ENCODE measurements at regions not wholly inside any gene's neighbourhood (a gene's known extent, or its start where the extent isn't known, plus 50 kb on each side); places are given as distances from the start of the nearest gene placed in this dataset.

DNA sequence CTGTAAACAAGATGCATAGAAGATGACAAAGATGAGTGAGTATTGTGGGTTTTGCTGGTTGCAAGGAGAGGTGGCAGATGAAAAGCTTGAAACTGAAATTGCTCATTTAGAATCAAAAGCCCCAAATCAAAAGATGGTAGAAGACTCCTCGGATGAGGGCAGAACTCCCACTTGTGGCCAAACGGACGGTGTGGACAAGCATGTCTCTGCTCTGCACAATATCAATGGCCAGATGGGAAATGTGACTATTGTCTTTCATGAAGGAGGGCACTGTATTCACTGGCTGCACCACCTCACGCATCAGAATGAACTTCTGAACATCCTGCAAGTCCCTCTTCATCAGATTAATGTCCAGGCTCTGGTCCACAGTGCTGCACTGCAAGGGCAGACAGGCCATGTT lies 541.7 kb downstream of the MTRR start:
- no peak for ATAC-seq
- no peak overlapping the region for H3K4me3 Mint-ChIP-seq
- no peaks in the 10 kb centered on the region for H3K36me3 Mint-ChIP-seq (ENCODE audit: insufficient read depth)
- no peak for DNase-seq
- no peaks in the 10 kb centered on the region for H3K4me1 Mint-ChIP-seq (ENCODE audit: low read depth)
- no peaks in the 10 kb centered on the region for H3K27me3 Mint-ChIP-seq (ENCODE audit: low read depth)
- H3K9me3 Mint-ChIP-seq, result no peaks in the 10 kb centered on the region

DNA sequence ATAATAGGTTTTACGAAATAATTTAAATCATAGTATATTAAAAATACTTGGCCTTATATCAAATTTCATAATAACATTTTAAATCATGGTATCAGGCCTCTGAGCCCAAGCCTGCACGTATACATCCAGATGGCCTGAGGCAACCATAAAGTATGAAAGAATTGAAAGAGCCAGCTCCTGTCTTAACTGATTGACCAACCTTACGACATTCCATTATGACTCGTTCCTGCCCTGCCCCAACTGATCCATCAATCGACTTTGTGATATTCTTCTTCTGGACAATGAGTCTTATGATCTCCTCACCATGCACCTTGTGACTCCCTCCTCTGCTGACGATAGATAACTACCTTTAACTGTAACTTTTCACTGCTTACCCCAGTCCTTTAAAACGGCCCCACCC lies 545.0 kb downstream of the MTRR start:
- Mint-ChIP-seq H3K4me1 (ENCODE audit: low read depth) (no peaks in the 10 kb centered on the region), H3K27me3 (ENCODE audit: low read depth) (peaks cover 4% of the 10 kb centered on the region), H3K4me3 (no peak overlapping the region), H3K9me3 (no peaks in the 10 kb centered on the region), H3K36me3 (ENCODE audit: insufficient read depth) (no peaks in the 10 kb centered on the region)
- ATAC-seq, result no peak
- no peak for DNase-seq

DNA sequence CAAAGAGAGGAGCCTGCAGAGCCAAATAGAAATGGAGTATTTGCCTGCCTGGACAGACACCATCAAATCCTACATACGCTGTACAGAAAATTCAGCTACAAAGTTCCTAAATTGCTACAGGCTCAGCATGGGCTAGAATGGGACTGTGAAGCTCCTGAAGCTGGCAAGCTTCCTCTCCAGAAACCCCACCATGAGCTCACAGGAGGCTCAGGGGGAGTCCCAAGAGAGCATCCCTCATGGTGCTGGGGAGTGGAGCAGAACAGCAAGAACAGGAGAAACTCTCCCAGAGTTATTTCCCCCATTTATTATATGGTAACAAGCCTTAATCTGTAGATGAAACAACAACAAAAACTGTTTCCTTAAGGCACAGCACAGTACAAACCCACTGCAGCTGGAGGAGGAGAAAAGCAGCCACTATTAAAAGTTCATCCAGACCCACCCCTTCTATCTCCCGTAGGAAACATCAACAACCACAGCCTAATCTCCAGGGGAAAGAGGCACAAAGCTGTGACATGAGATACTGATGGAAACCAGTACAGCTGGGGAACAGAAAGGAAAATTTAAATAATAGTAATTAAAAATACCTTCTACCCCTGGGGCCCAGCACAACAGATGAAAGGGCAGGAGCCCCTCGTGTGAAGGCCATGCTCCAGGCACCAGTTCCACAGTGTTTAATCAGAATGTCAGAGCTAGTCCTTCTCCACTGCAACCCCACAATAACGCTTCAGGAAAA lies 548.5 kb downstream of the MTRR start:
- DNase-seq, result no peak
- H3K4me3 Mint-ChIP-seq, result no peak overlapping the region
- H3K9me3 Mint-ChIP-seq, result no peaks in the 10 kb centered on the region

DNA sequence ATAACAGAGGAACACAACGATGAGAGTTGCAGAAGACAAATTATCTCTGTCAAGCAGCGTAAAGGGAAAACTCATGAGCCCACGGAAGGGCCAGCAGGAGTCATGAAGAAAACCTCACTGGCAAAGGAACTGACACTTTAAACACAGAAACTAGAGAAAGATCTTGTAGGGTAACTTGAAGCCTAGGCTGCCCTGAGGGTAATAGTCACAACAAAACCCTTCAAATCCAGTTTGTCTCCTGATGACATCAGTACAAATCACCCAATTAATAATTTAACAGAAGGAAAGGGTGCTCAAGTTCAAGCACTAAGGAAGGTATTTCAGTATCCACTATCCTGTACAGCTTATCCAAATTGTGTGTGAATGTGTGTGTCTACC lies 549.1 kb downstream of the MTRR start:
- no peak overlapping the region for H3K4me3 Mint-ChIP-seq
- peaks cover 4% of the 10 kb centered on the region for H3K27me3 Mint-ChIP-seq (ENCODE audit: low read depth)
- no peaks in the 10 kb centered on the region for H3K9me3 Mint-ChIP-seq
- no peaks in the 10 kb centered on the region for H3K4me1 Mint-ChIP-seq (ENCODE audit: low read depth)
- H3K36me3 Mint-ChIP-seq (ENCODE audit: insufficient read depth), result no peaks in the 10 kb centered on the region
- no peak for ATAC-seq
- DNase-seq, result no peak

More for the DNA sequence above, 548.5 kb downstream of the MTRR start:
- no peak for ATAC-seq
- Mint-ChIP-seq H3K4me1 (ENCODE audit: low read depth) (no peaks in the 10 kb centered on the region), H3K36me3 (ENCODE audit: insufficient read depth) (no peaks in the 10 kb centered on the region), H3K27me3 (ENCODE audit: low read depth) (peaks cover 4% of the 10 kb centered on the region)

DNA sequence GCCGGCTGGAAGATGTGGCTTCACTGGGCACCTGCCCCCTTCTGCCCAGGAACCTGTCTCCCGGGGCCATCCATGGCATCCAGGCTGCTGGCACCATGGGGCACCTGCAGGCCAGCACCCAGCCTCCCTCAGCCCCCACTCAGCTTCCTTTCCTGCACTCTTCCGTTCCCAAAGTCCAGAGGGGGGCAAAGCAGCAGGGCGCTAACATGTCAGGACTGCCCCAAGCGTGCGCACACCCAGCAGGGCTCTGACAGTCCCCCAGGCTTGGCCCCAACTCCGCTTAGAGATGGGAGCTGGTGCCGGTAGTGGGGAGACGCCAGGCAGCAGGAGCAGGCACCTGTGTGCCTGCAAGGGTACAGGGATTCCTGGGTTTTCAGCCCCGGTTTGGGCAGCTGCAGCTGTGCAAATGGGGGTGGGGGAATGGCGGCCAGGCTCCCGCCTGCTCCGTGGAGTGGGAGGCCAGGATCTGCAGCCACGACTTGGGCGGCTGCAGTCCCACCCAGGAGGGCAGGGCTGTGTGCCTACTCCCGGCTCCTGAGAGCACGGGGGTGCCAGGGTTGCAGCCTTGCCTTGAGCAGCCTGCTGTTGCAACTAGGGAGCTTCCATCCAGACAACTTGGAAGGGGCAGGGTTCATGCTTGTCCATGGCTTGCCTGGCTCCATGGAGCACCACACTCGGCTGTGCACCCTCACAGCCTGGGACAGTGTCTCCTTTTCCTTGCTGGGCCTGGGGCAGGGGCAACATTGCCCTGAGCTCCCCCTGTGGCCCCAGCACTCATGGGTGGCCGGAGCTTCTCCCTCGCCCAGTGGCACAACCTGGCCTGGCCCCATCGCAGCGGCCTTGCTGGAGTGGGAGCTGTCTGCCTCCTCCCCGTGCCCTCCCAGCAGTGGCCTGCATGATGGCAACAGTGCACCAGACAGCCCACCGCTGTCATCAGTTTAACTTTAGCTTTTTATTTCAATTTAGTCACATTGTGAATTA lies 561.1 kb downstream of the MTRR start:
- DNase-seq, result no peak
- Mint-ChIP-seq H3K36me3 (ENCODE audit: insufficient read depth) (no peaks in the 10 kb centered on the region), H3K9me3 (no peaks in the 10 kb centered on the region), H3K4me1 (ENCODE audit: low read depth) (no peaks in the 10 kb centered on the region), H3K27me3 (ENCODE audit: low read depth) (no peaks in the 10 kb centered on the region), H3K4me3 (no peak overlapping the region)
- no peak for ATAC-seq

DNA sequence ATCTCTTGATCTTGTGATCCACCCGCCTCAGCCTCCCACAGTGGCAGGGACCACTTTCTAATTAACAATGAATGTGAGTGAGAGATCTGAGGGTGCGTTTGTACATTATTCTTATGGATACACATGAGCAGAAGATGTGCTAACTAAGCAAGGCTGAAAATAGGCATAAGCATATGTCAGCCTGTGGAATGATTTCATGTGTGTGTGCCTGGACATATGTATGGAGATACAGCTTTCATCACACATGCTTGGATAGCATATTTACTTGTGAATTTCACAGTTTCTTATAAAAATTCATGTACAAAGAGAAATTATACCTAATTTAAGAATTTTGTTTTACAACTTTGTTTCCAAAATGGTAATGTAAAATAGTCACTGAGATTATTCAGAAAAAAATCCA lies 565.6 kb downstream of the MTRR start:
- ATAC-seq (no peak), DNase-seq (no peak)
- no peaks in the 10 kb centered on the region for H3K4me1 Mint-ChIP-seq (ENCODE audit: low read depth)
- no peaks in the 10 kb centered on the region for H3K27me3 Mint-ChIP-seq (ENCODE audit: low read depth)
- no peaks in the 10 kb centered on the region for H3K9me3 Mint-ChIP-seq
- no peak overlapping the region for H3K4me3 Mint-ChIP-seq
- no peaks in the 10 kb centered on the region for H3K36me3 Mint-ChIP-seq (ENCODE audit: insufficient read depth)

DNA sequence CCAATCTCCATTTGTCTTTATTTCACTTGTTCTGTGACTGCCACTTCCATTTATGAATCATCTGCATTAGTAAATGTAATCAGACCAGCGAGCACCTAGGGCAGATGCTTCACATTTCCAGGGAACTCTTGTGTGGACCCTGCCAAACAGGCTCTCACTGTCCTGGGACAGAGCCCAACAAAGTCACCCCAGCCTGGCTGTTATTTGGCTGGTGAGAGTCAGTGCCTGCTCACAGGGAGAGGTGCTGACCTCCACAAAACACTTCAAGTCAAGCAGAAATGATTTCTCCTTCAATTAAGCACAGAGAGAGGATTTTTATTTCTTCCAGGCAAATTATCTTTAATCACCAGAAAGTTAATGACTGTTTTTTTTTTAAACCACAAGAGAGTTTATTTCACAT lies 568.0 kb downstream of the MTRR start:
- H3K9me3 Mint-ChIP-seq, result no peaks in the 10 kb centered on the region
- no peaks in the 10 kb centered on the region for H3K4me1 Mint-ChIP-seq (ENCODE audit: low read depth)
- no peak for ATAC-seq
- no peak for DNase-seq
- H3K4me3 Mint-ChIP-seq, result no peak overlapping the region
- H3K27me3 Mint-ChIP-seq (ENCODE audit: low read depth), result no peaks in the 10 kb centered on the region
- H3K36me3 Mint-ChIP-seq (ENCODE audit: insufficient read depth), result peaks cover 1% of the 10 kb centered on the region

DNA sequence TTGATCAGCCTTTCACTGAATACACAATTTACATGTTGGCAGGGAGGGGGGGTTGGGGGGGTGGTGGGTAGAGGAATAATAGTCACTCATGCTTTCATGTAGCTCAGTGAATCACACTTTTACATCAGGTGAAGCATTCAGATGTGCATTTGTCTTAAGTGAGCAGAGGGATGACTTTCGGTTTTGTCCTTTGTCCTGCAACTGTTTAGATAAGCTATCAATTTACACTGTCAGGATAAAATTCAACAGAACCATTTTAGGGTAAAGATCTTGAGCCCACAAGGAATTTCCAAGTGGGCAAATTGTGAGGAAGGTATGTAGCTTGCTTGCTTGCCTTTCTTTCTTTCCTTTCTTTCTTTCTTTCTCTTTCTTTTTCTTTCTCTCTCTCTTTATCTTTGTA lies 576.2 kb downstream of the MTRR start:
- Mint-ChIP-seq H3K4me3 (no peak overlapping the region), H3K36me3 (ENCODE audit: insufficient read depth) (peaks cover 1% of the 10 kb centered on the region), H3K9me3 (peaks cover 3% of the 10 kb centered on the region), H3K27me3 (ENCODE audit: low read depth) (no peaks in the 10 kb centered on the region), H3K4me1 (ENCODE audit: low read depth) (no peaks in the 10 kb centered on the region)
- ATAC-seq (no peak), DNase-seq (no peak)

DNA sequence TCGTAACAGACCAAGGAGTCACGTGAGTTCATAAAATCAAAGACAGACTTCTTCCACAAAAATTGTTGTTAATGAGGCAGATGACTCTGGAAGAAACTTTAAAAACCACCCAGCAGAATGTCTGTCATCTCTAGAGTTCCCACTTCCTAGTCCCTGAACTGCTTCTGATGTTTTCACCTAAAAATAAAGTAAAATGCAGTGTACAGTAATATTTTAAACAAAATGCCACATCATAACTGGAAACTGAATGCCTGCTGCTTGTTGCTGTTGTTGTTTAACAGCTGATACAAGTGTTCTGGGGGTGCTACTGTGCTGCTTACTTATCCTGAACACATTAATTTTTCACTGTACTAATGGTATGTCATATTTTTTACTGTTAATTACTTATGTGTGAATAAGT lies 577.2 kb downstream of the MTRR start:
- no peaks in the 10 kb centered on the region for H3K4me1 Mint-ChIP-seq (ENCODE audit: low read depth)
- no peak overlapping the region for H3K4me3 Mint-ChIP-seq
- H3K9me3 Mint-ChIP-seq, result peaks cover 3% of the 10 kb centered on the region
- DNase-seq, result no peak
- no peaks in the 10 kb centered on the region for H3K27me3 Mint-ChIP-seq (ENCODE audit: low read depth)
- peaks cover 1% of the 10 kb centered on the region for H3K36me3 Mint-ChIP-seq (ENCODE audit: insufficient read depth)
- no peak for ATAC-seq

DNA sequence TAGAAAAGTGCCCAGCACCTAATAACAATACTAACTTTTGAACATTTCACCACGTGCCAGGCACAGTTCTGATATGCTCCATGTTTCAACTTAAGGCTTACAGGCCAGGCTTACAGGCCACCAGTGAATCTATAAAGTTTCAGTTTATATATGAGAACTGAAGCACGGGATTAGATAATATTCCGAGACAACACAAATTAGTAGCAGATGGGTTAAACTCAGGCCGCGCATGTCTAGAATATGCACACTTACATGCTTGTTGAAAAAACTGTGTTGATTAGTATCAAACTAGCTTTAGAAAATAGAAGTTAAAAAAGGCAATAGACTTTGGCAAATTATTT lies 587.9 kb downstream of the MTRR start:
- Mint-ChIP-seq H3K27me3 (ENCODE audit: low read depth) (no peaks in the 10 kb centered on the region), H3K4me3 (peak overlapping the region; percentile 88), H3K36me3 (ENCODE audit: insufficient read depth) (peaks cover 3% of the 10 kb centered on the region), H3K9me3 (no peaks in the 10 kb centered on the region), H3K4me1 (ENCODE audit: low read depth) (peaks cover 8% of the 10 kb centered on the region)
- ATAC-seq (no peak), DNase-seq (no peak)

DNA sequence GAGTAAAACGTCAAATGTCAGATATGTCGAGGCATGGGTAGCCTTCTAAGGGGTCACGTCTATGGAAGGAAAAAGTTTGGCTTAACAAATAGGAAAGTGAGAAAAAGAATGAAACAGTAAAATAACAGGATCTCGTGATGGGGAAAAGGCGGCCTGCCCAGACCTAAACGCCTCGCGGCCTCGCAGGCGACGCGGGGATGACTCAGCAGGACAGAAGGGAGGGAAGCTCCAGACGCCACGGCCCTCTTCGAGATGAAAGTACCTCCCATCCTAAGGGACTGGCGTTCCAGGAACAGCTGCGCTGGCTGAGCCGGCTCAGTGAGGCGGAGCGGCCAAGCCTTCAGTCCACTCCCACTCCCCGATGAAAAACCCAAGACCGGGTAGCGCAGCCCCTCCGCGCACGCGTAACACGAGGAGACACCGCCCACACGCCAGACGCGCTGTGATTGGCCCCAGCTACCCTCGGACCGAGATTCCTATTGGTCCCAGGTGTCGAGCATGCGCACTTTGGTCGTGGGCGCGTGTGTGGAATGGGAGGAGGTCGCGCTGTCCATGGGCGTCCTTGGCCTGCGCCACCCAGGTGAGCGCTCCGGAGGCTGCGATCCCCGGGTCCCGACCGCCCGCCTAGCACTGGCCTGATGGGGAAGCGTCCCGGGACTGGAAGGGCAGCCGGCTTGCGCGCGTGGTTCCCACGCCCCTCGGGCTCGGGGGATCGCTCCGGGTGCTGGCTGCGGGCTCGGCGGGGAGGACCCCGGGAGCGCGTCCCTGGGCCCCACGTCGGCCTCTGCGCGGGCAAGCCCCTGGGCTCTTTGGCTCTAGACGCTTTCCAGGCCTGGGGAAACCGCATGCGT lies 588.5 kb downstream of the MTRR start:
- ATAC-seq, result peak; percentile 94
- peaks cover 3% of the 10 kb centered on the region for H3K36me3 Mint-ChIP-seq (ENCODE audit: insufficient read depth)
- H3K9me3 Mint-ChIP-seq, result no peaks in the 10 kb centered on the region

DNA sequence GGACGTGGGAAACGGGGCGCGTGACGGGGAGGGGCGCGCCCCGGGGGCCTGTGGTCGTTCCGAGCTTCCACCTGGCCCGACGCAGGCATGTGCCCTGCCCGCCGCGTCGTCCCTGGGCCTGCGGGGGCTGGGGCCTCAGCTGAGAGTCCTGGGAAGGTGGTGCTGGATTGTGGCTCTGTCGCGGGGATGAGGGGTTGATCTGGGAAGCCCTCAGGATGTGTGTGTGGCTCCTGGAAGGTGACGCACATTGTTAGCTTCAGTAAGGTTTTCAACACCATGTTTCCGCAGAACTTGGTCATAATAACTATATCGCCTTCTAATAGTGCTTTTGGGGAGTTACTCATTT lies 589.1 kb downstream of the MTRR start:
- Mint-ChIP-seq H3K27me3 (ENCODE audit: low read depth) (no peaks in the 10 kb centered on the region), H3K36me3 (ENCODE audit: insufficient read depth) (peaks cover 3% of the 10 kb centered on the region), H3K9me3 (no peaks in the 10 kb centered on the region), H3K4me1 (ENCODE audit: low read depth) (peaks cover 8% of the 10 kb centered on the region), H3K4me3 (peak overlapping the region; percentile 88)
- peak; percentile 28 to 41 for ATAC-seq
- DNase-seq, result no peak

More for the DNA sequence above, 588.5 kb downstream of the MTRR start:
- Mint-ChIP-seq H3K4me1 (ENCODE audit: low read depth) (peaks cover 8% of the 10 kb centered on the region), H3K4me3 (peak overlapping the region; percentile 88), H3K27me3 (ENCODE audit: low read depth) (no peaks in the 10 kb centered on the region)
- peak; percentile 79 for DNase-seq

DNA sequence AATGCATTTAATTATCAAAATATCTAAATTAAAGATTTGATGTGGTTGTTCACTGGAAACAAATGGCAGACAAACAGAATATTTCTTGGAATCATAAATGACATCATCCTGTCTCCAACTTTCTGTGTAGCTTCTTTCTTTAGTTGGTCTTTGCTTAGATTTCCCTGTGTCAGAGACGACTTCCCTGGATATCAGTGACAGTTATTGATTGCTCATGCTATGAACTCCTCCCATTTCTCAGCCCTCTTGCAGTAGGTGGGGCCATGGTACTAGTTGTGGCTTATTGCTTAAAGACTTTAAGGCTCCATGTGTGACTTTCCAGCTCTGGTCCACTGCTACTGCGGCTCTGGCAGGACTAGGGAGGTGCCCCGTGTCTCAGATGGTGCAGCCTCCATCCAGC lies 592.6 kb downstream of the MTRR start:
- Mint-ChIP-seq H3K9me3 (no peaks in the 10 kb centered on the region), H3K36me3 (ENCODE audit: insufficient read depth) (peaks cover 3% of the 10 kb centered on the region)

DNA sequence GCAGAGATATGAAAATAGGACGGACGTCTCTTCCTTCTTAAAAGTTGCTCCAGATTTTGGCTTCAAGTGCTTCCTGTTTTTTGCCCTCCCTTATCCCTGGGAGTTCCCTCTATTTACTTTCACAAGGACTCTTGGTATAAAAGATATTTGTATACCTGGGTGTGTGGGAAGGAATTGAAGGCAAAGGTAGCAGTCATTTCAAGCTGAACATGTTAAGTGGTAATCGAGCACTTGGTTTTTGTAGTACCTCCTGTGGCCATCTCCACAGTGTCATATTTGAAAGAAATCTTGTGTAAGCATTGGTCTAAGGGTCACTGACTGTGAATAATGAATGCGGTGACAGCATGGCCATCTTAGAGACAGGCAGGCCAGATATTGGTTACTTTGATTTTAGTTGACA lies 593.6 kb downstream of the MTRR start:
- ATAC-seq (no peak), DNase-seq (no peak)
- no peak overlapping the region for H3K4me3 Mint-ChIP-seq
- peaks cover 3% of the 10 kb centered on the region for H3K36me3 Mint-ChIP-seq (ENCODE audit: insufficient read depth)
- no peaks in the 10 kb centered on the region for H3K9me3 Mint-ChIP-seq
- no peaks in the 10 kb centered on the region for H3K27me3 Mint-ChIP-seq (ENCODE audit: low read depth)
- peaks cover 3% of the 10 kb centered on the region for H3K4me1 Mint-ChIP-seq (ENCODE audit: low read depth)

More for the DNA sequence above, 592.6 kb downstream of the MTRR start:
- H3K27me3 Mint-ChIP-seq (ENCODE audit: low read depth), result no peaks in the 10 kb centered on the region
- peaks cover 8% of the 10 kb centered on the region for H3K4me1 Mint-ChIP-seq (ENCODE audit: low read depth)
- DNase-seq (no peak), ATAC-seq (no peak)
- no peak overlapping the region for H3K4me3 Mint-ChIP-seq
